ENCODE measurements at regions not wholly inside any gene's neighbourhood (a gene's known extent, or its start where the extent isn't known, plus 50 kb on each side); places are given as distances from the start of the nearest gene placed in this dataset.
"Not testable (repeated sequence)": the region's sequence is repeated elsewhere in the genome, so short reads cannot be mapped to it uniquely, and the experiment has no call there.

DNA sequence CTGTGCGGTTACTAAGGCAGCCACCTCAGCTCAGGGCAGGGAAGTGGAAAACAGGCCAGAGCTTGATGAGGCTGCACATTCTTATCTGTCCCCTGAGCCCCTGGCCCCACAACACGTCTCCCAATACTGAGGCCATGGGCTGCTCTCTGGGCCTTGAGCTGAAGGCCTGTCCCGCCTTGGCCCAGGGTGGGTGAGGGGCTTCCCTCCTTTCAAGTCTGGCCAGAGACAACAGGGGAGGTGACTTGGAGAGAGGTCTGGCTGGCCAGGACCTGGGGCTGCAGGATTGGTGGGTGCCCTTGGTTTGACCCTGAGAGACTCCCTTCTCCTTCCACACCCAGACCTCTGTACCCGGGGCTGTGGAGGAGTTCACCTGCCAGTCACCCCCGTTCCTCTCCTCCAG, 563.8 kb downstream of the PTPRU start:
- no peak for DNase-seq

DNA sequence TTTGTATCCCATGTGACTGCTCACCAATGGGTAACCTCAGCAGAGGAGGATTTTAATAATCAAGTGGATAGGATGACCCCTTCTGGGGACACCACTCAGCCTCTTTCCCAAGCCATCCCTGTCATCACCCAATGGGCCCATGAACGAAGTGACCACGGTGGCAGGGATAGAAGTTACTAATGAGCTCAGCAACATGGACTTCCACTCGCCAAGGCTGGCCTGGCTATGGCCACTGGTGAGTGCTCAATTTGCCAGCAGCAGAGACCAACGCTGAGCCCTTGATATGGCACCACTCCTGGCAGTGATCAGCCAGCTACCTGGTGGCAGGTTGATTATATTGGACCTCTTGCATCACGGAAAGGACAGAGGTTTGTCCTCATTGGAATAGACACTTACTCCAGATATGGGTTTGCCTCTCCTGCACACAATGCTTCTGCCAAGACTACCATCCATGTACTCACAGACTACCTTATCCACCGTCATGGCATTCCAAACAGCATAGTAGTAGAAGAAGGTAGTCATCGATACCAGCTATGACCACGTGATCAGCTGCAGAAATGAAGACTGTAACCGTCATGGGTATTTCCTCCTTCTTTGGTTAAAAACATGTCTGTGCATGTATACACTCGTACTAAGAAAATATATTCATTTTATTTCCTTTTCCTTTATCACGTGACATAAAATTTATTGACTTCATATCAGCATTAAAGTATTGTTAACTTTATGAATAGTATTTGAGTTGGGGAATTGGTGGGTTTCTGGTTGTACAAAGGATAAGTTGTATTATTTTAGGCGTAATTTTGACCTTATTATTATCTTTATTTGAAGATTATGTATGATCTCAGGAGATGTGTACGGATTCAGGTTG, 562.6 kb downstream of the PTPRU start:
- no peak for DNase-seq

DNA sequence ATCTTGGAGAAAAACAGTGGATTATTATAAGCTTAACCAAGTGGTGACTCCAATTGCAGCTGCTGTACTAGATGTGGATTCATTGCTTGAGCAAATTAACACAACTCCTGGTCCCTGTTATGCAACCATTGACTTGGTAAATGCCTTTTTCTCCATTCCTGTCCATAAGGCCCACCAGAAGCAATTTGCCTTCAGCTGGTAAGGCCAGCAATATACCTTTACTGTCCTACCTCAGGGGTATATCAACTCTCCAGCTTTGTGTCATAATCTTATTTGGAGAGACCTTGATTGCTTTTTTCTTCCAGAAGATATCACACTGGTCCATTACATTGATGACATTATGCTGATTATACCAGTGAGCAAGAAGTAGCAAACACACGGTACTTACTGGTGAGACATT, 560.8 kb downstream of the PTPRU start:
- DNase-seq = not testable (repeated sequence)

DNA sequence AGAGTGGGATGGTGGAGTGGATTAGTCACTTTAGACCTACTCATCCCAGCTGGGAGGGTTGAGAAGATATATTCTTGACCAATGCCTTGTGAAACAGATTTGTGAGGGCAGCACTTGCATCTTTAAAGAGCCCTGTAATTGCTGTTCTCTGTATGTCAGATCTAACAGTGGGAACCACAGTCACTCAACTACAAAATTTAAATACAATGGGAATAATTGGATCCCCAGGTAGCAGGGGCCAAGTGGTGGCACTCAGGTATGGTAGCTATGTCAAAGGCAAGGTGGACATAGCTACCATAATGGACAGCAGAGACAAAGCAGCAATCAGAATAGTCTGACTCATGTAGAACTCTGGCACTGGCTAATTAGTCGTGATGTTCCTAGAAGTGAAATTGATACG, 559.6 kb downstream of the PTPRU start:
- DNase-seq = not testable (repeated sequence)

DNA sequence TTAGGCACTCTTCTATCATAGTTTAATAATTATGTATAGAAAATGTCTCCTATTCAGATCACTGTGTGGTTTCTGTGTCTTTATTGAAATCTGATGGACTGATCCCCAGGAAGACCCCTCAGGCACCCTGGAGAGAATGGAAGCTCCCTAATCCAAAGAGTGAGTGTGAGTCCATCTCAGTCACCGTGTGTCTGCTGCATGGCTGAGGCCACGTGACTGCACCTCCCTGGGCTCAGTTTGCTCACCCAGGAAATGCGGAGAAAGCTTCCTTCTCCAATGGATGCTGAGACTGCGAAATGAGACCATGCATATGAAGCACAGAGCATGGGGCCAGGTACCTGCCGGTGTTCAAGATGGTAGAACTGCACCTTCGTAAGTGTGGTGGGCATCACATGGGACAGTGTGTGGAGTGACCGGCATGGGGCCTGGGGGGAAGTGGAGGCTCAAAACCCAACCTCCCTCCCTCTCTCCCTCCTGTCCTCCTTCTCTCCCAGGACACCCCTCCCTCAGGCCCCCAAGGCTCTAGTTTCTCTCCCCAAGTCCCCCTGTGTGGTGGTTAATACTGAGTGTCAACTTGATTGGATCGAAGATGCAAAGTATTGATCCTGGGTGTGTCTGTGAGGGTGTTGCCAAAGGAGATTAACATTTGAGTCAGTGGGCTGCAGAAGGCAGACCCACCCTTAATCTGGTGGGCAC, 557.5 kb downstream of the PTPRU start:
- no peak for DNase-seq

DNA sequence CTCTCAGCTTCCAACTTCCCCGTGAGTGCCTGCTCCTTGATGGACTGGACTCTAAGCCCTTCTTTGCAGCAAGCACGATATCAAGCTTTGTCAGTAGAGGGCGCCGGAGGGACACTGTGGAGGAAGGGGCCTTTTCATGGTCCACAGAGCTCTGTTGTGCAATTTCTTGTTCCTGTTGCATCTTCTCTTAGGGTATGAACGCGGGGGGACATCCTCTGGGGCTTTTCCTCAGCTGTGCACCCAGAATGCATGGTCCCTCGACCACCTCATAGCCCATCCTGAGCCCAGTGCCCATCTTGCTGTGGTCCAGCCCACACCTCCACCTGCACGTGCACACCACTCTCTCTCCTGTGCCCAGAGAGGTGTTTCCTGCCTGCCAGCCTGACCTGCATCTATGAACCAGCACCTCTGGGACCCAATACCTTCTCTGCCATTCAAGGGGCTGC, 556.8 kb downstream of the PTPRU start:
- peak; percentile 74 for DNase-seq

DNA sequence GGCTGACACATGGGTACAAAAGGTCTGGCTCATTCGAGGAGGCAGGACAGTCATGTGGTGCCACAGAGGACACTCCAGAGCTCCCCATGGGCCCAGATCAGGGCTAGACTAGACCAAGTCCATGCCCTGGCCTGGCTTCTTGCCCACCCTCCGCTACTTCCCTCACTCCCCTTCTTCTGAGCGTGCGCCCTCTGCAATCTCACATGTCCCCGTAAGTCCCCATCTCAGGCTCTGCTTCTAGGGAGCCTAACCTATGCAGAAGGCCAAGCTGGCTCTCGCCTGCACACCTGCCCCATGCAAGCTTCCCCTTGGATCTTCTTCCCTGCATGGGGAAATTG, 553.6 kb downstream of the PTPRU start:
- DNase-seq = no peak

DNA sequence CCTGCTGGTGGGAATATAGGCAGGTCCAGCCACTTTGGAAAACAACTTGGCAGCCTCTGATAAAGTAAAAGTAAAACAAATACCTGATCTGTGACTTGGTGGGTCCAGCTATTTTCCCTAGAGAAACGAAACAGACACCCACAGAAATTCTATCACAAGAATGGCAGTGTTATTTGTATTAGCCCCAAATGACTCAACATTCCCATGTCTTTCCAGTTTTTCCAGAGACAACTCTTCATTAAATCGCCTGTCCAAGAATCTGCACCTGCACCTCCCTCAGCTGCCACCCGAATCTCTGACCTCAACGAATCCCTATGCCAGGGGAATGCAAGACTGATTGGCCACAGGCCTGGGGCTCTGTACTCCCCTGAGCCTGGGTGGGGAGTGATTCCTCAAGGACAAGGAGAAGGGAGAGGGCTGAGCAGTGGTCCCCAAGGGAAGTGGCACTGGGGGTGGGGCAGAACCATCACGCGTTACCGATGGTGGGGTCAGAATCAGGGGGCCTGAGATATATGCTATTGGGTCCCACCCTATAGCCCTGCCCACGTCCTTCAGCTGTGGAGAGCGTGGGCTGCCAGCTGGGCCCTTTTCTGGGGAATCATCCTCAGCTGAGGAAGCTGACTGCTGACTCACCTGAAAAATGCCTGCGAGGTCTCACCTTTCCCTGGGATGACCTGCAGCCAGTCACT, 553.0 kb downstream of the PTPRU start:
- no peak for DNase-seq

DNA sequence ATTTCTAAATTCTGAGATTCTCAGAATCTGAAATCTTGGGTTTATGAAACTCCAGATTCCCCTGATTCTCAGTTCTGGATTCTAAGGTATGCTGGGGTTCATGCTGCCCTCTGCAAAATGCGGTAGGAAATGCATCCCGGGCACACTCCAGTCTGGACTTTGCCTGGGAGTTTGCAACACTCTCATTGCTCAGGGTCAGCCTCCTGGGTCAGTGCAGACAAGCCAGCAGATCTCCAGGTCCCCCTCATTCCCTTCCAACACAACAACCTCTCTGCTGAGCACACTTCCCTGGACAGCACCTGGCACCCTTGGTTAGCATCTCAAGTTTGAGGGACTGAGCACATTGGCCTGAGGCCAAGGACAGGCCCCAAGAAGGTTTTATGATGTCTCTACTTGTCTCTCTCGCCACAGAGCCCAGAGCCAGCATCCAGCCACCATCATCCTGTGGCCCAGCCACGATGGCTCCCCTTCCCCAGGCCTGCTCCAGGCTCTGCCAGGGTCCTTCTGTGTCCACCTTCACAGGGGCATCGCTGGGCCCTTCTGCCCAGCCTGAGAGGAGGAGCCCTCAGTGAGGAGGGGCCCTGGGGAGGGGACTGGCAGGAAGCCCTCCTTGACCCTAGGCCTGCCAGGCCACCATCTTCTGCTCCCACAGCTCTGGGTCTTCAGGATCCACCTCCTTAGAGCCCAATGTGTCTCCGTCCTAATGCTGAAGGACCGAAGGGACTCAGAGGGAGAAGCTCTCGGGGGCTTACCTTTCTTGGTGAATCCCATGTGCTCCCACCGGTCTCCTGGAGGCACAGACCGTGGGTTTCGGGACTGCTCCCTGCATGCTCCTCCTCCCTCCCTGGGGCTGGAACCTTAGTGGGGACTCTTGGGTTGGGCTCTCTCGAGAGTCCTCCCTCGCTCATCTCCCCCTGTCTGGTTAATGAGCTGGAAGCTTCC, 550.7 kb downstream of the PTPRU start:
- DNase-seq = no peak

DNA sequence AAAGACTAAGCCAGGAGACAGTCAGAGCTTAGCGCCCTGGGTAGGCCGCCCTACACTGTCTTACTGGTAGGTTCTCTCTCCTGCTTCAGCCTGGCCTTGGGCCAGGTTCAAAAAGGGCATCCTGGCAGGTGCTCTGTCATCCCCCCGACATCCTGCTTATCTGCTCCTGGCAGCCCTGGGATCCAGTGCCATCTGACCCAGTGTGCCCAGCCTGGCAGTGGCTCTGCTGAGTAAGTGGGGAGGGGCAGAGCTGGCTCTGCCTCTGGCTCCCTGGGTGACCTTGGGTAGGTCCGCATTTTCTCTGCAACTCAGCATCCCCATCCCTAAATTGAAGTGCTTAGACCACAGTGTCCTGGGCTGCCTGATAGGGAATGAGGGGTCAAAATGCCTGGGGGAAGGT, 549.9 kb downstream of the PTPRU start:
- DNase-seq = no peak

DNA sequence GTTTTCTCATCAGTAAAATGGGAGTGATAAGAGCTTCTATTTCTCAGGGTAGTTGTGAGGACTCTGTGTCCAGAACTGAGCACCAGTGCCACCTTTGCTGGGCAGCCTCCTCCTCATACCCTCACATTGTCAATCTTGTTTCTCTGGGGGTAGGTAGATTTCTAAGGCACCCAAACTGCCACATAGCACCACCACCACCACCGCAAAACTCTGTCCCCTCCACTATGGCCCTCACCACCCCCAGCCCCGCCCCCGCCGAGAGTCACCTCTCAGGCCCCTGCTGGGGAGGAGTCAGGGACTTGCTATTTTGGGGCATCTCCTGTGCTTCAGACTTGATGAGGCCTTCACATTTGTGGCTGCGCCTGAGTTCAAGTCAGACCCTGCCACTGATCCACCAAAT, 549.2 kb downstream of the PTPRU start:
- no peak for DNase-seq

DNA sequence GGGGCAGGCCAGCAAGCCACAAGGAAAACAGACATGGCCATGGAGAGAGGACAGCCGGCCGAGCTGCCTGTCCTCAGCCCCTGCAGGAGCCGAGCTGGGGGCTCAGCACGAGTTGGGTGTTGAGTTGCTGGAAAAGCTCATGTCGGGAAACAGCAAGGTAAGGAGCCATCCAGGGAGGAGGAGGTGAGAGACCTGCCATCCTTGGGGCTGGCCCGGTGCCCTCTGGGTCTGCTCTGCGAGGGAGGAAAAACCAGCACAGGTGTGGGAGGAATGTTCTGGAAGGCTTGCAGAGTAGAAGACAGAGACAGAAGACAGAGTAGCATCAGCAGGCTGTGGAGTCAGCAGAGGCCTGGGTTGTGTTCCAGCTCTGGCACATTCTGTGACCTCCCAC, 548.8 kb downstream of the PTPRU start:
- no peak for DNase-seq

DNA sequence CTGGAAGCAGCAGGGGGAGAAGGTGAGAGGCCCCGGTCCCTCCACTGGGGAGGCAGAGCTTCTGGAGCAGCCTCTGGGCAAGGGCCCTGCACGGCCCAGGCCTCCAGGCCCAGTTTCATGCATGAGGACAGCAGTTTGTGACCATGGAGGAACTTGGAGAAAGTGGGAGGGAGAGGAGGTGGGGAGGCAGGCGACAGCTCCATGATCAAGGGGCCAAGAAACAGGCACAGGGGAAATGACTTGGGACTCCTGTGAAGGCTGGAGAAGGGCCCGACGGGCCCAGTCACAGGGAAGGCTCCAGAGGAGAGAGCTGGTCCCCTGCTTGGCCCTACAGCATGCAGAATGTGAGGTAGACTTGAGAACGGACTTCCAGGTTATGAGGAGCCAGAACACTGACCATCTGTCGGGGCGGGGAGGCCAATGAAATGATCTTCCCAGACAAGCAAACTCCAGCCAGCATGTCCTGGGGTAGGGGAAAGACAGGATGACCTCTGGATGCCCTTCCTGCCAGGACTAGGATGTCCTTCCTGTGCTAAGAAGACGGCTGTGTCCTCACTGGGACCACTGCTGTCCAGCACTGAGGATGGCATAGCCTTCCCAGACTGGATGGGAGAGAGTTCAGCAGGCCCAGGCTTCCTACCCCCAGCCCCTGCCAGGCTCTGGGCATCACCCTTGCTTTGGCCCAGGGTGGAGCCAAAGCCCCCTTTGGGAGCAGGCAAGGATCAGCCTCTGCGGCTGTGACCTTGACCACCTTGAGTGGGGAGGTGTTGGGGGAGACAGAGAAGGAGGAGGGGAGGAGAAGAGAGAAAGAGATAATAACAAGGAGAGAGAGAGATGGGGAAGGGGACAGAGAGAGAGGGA, 548.2 kb downstream of the PTPRU start:
- no peak for DNase-seq

DNA sequence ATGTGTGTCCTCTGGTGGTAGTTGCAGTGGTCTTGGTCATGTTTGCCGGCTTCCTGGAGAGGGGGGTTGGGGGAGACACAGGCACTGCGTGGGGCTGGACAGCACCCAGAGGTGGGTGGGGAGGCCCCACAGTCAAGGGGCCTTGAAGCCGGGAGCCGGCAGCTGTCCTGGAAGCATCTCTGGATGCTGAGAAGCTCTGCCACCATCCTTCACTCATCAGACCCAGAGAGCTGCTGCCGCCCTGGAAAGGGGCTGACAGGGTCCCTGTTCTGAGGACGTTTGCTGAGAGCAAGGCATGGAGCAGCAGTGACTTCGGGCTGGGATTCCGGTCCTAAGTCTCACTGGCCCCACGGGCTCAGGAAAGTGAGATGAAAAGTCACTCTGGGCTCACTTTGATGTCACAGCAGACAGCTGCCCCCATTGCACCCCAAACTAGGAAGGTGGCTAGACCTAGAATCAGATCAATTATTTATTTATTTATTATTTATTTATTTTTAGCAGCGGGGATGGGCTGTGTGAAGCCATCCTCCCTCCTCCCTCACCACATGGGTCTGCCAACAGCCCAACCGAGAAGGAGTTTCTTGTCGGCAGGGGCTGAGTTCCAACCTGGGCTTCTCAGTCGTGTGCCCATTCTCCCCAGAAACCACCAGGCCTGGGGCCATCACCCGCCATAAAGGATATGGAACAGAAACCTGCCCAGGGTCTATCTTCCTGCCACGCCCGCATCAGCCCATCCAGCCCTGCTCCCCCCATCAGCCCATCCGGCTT, 547.4 kb downstream of the PTPRU start:
- no peak for DNase-seq

DNA sequence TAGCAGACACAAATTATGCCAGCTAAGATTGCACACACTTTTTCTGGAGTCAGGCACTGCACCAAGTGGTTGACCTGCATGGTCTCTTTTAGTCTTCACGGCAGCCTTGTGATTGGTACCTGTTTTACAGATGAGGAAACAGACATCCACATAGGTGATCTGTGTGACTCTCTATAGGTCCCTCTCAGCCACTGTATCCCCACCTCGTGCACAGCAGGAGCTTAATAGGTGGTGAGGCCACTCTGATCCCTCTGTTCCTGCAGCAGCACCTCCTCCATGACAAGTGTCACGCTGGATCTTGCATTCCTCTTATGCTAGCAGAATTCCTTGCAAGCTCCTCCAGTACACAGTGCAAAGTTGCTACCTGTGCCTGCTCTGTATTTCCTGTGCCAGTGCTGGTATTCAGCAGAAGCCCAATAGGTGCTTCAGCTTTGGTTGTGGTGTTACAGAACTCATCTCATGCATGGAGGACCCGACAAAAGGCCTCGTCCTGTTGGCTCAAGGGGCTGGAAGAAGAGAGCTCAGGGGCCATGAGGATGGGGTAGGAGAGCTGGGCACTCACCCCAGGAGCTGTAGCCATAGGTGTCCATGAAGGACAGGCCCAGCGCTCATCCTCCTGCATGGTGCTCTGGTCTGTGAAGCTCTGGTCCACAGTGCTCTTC, 546.7 kb downstream of the PTPRU start:
- DNase-seq = no peak

DNA sequence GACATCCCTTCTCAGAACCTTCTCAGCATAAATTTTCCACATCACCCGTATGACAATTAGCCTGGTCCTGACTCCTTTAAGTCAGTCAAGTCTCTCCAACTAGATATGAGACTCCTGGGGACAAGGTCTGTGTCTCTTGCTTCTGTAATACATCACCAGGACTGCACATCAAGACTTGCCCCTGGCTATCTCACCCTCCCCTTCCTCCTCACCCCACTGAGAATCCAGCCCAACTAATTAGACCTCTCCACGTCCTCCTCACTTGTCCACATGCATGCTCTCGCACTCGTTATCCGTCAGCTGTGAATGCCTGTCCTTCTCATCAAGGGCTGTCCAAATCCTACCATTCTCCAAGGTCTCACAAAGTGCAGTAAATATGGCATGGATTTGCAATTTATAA, 542.8 kb downstream of the PTPRU start:
- no peak for DNase-seq

DNA sequence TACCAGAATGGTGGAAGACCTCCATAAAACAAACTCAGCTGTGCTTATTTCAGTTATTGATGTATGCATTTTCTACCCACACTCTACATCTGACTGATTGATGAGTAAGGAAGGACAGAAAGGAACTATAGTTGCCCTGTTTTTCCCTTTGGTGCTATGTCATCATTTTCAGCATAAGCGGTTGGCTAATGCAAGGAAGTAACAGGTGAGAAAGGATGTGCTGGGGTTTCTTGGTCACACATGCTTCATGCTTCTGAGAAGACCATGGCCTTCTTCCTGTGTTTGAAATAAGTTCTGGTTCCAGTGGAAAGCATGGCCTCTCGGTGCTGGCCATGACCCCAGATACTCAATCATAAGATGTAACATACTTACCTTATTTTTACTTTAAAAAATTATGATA, 541.2 kb downstream of the PTPRU start:
- no peak for DNase-seq

DNA sequence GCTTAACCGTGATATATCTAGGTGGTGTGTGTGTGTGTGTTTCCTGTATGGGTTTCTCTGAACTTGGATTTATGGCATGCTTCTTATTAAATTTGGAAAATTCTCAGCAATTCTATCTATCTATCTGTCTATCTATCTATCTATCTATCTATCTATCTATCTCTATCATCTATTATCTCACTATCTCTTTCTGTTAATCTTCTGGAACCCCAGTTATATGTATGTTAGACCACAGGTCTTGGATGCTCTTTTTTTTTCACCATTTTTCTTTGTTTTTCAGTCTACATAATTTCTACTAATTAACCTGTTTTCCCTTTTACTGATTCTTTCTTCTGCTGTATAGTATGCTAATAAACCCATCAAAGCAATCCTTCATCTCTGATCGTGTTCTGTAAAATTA, 538.0 kb downstream of the PTPRU start:
- DNase-seq = no peak

DNA sequence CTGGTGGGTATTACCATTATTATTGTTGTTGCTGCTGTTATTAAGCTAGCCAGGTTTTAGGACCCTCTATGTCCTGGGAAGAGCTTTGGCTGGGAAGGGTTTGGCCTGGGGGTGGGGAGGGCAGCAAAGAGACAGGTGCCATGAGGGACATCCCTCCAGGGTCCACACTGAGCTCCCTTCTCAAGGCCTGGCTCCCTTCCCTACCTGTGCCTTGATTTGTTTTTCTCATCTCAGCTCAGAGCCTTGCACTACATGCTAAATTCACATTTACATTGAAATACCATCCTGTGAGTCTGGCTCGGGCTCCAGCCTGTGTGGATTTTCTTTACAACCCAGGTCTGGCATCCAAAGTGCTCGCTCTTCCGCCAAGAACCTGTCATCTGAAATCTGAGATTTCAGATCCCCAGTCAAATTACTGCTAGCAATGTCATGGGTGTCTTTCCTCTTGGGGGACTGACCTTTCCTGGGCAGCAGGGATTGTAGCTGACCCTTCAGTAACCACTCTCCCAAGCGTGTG, 536.3 kb downstream of the PTPRU start:
- DNase-seq = no peak

DNA sequence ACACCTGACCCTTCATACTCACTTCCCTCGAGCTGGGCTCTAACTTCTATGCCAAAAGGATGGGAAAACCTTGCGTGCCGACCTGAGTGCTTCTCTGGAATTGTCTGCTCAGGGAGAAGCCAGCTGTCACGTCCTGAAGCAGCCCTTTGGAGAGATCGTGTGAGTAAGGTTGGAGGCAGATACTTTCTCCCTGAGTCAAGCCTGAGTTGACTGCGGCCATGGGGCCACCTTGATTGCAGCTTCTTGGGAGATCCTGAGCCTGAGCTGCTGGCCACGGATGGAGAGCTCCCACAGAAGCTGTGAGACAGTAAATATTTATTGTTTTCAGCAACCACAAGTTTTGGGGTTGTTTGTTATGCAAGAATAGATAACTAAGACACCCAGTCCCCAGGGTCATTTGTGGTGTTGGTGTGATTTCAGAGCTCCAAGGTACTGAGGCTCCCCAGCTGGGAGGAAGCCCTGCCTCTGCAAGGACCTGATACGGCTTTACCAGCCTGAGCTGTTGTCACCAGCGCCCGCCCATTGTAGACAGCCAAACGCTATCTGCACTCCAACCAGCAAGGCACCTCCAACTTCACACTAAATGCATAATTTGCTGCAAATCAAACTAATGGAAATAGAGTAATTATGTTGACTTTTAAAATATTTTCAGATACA, 531.6 kb downstream of the PTPRU start:
- no peak for DNase-seq
